ENCODE measurements at regions not wholly inside any gene's neighbourhood (a gene's known extent, or its start where the extent isn't known, plus 50 kb on each side); places are given as distances from the start of the nearest gene placed in this dataset.

- DNase-seq (ENCODE audit: low spot score, unreplicated experiment), result no peak
- H3K27ac Mint-ChIP-seq, result no peak overlapping the region
- no peak for TF ChIP-seq CTCF (IDR thresholded peaks at IDR 0.05; ENCODE audit: unreplicated experiment)
- H3K9me3 Mint-ChIP-seq (ENCODE audit: low read depth), result no peaks in the 10 kb centered on the region
- no peaks in the 10 kb centered on the region for H3K4me1 Mint-ChIP-seq (ENCODE audit: low read depth)
- no peak overlapping the region for H3K4me3 Mint-ChIP-seq (ENCODE audit: low read depth)
- no peaks in the 10 kb centered on the region for H3K27me3 Mint-ChIP-seq
- no peaks in the 10 kb centered on the region for H3K36me3 Mint-ChIP-seq (ENCODE audit: insufficient read depth)
Measured at GRCh38 chr21:21605521-21605920, 607.3 kb downstream of the NCAM2 start.

- no peak overlapping the region for H3K27ac Mint-ChIP-seq
- H3K27me3 Mint-ChIP-seq, result no peaks in the 10 kb centered on the region
- no peak for DNase-seq (ENCODE audit: low spot score, unreplicated experiment)
- no peaks in the 10 kb centered on the region for H3K4me1 Mint-ChIP-seq (ENCODE audit: low read depth)
- H3K4me3 Mint-ChIP-seq (ENCODE audit: low read depth), result no peak overlapping the region
- no peak for TF ChIP-seq CTCF (IDR thresholded peaks at IDR 0.05; ENCODE audit: unreplicated experiment)
- no peaks in the 10 kb centered on the region for H3K36me3 Mint-ChIP-seq (ENCODE audit: insufficient read depth)
- H3K9me3 Mint-ChIP-seq (ENCODE audit: low read depth), result no peaks in the 10 kb centered on the region
Measured at GRCh38 chr21:21606041-21606440, 607.8 kb downstream of the NCAM2 start.

GRCh38 chr21:21612466-21612865 is 614.3 kb downstream of the NCAM2 start:
- DNase-seq (ENCODE audit: low spot score, unreplicated experiment), result no peak
- H3K9me3 Mint-ChIP-seq (ENCODE audit: low read depth), result no peaks in the 10 kb centered on the region
- H3K4me3 Mint-ChIP-seq (ENCODE audit: low read depth), result no peak overlapping the region
- H3K4me1 Mint-ChIP-seq (ENCODE audit: low read depth), result no peaks in the 10 kb centered on the region
- H3K36me3 Mint-ChIP-seq (ENCODE audit: insufficient read depth), result no peaks in the 10 kb centered on the region
- no peak overlapping the region for H3K27ac Mint-ChIP-seq
- no peaks in the 10 kb centered on the region for H3K27me3 Mint-ChIP-seq
- TF ChIP-seq CTCF (IDR thresholded peaks at IDR 0.05; ENCODE audit: unreplicated experiment), result no peak

- Mint-ChIP-seq H3K9me3 (ENCODE audit: low read depth) (no peaks in the 10 kb centered on the region), H3K27ac (no peak overlapping the region), H3K27me3 (no peaks in the 10 kb centered on the region), H3K4me3 (ENCODE audit: low read depth) (no peak overlapping the region), H3K36me3 (ENCODE audit: insufficient read depth) (no peaks in the 10 kb centered on the region), H3K4me1 (ENCODE audit: low read depth) (no peaks in the 10 kb centered on the region)
- no peak for DNase-seq (ENCODE audit: low spot score, unreplicated experiment)
- TF ChIP-seq CTCF (IDR thresholded peaks at IDR 0.05; ENCODE audit: unreplicated experiment), result no peak
Measured at GRCh38 chr21:21614966-21615365, 616.8 kb downstream of the NCAM2 start.

GRCh38 chr21:21622460-21623234 is 624.4 kb downstream of the NCAM2 start:
- TF ChIP-seq CTCF (IDR thresholded peaks at IDR 0.05; ENCODE audit: unreplicated experiment), result no peak
- H3K27ac Mint-ChIP-seq, result no peak overlapping the region
- H3K36me3 Mint-ChIP-seq (ENCODE audit: insufficient read depth), result no peaks in the 10 kb centered on the region
- no peak overlapping the region for H3K4me3 Mint-ChIP-seq (ENCODE audit: low read depth)
- no peaks in the 10 kb centered on the region for H3K27me3 Mint-ChIP-seq
- no peaks in the 10 kb centered on the region for H3K9me3 Mint-ChIP-seq (ENCODE audit: low read depth)
- H3K4me1 Mint-ChIP-seq (ENCODE audit: low read depth), result peaks cover 2% of the 10 kb centered on the region
- DNase-seq (ENCODE audit: low spot score, unreplicated experiment), result no peak

Measured in progenitor cell of endocrine pancreas (in vitro differentiated cells).